22Rv1 (cell line): ENCODE measurements at regions not wholly inside any gene's neighbourhood (a gene's known extent, or its start where the extent isn't known, plus 50 kb on each side); places are given as distances from the start of the nearest gene placed in this dataset.

Experiments
- CTCF ChIP-seq: fragments of 450-650 bp; IDR thresholded peaks from 2 replicates; pipeline ENCODE4 v1.5.1; 2017; ENCODE audit warnings: mild to moderate bottlenecking
- ZFX ChIP-seq: fragments of 450-650 bp; IDR thresholded peaks from 2 replicates; pipeline ENCODE4 v1.6.1; 2017; ENCODE audit warnings: antibody characterized with exemption, borderline replicate concordance

GRCh38 chr9:87002517-87002916 is 55.2 kb upstream of the GAS1 start:
- TF ChIP-seq CTCF (no peak), ZFX (no peak)
